HAP-1 (cell line): ENCODE measurements at regions not wholly inside any gene's neighbourhood (a gene's known extent, or its start where the extent isn't known, plus 50 kb on each side); places are given as distances from the start of the nearest gene placed in this dataset.

Source experiments
- DNase-seq, 2 experiments: peaks; one replicate each; pipeline ENCODE4 v3.0.0-alpha.2; 2016 to 2020; ENCODE audit warnings: low spot score in 2 of 2
- H3K27me3 ChIP-seq: fragments of 250-450 bp; sonication (Bioruptor Pico); 2 replicates; pipeline ENCODE4 v1.5.1; 2020; ENCODE audit warnings: low read depth, mild to moderate bottlenecking, moderate library complexity
- H3K36me3 ChIP-seq: fragments of 250-450 bp; sonication (Bioruptor Pico); replicated peaks from 2 replicates; pipeline ENCODE4 v1.5.1; 2020; ENCODE audit warnings: mild to moderate bottlenecking
- H3K4me1 ChIP-seq: fragments of 250-450 bp; sonication (Bioruptor Pico); 2 replicates; pipeline ENCODE4 v1.5.1; 2020; ENCODE audit warnings: mild to moderate bottlenecking
- H3K4me3 ChIP-seq: fragments of 250-450 bp; sonication (Bioruptor Pico); 2 replicates; pipeline ENCODE4 v1.5.1; 2020; ENCODE audit warnings: mild to moderate bottlenecking, moderate library complexity
- H3K9me3 ChIP-seq: fragments of 250-450 bp; sonication (Bioruptor Pico); 2 replicates; pipeline ENCODE4 v1.5.1; 2020; ENCODE audit warnings: mild to moderate bottlenecking, moderate library complexity
- in situ Hi-C: fragments of 300-500 bp; cut with MboI; formaldehyde crosslinking; loops from 3 replicates; pipeline ENCODE4 v1.14.3; 2020; ENCODE audit warnings: low sequenced_read_pairs, inconsistent platforms, mixed read lengths

GRCh38 chr12:89950421-89950820, 241.8 kb upstream of the ATP2B1 start:
- in situ Hi-C loops, result no loop called here
- Histone ChIP-seq H3K4me3 (no peak overlapping the region), H3K27me3 (no peaks in the 10 kb centered on the region)

GRCh38 chr12:89949457-89950195, 241.0 kb upstream of the ATP2B1 start:
- H3K4me3 ChIP-seq, result no peak overlapping the region
- no peaks in the 10 kb centered on the region for H3K9me3 ChIP-seq
- DNase-seq, result no peak
- in situ Hi-C loops, result no loop called here
- H3K27me3 ChIP-seq, result no peaks in the 10 kb centered on the region
- peaks cover 6% of the 10 kb centered on the region for H3K4me1 ChIP-seq
- no peaks in the 10 kb centered on the region for H3K36me3 ChIP-seq

More at GRCh38 chr12:89950421-89950820, 241.8 kb upstream of the ATP2B1 start:
- peaks cover 6% of the 10 kb centered on the region for H3K4me1 ChIP-seq
- no peaks in the 10 kb centered on the region for H3K36me3 ChIP-seq
- no peak for DNase-seq
- H3K9me3 ChIP-seq, result no peaks in the 10 kb centered on the region

GRCh38 chr12:89948271-89949175, 239.9 kb upstream of the ATP2B1 start:
- Histone ChIP-seq H3K4me1 (peaks cover 6% of the 10 kb centered on the region), H3K27me3 (no peaks in the 10 kb centered on the region), H3K9me3 (no peaks in the 10 kb centered on the region), H3K36me3 (no peaks in the 10 kb centered on the region), H3K4me3 (no peak overlapping the region)
- no peak for DNase-seq
- in situ Hi-C loops, result no loop called here

DNA sequence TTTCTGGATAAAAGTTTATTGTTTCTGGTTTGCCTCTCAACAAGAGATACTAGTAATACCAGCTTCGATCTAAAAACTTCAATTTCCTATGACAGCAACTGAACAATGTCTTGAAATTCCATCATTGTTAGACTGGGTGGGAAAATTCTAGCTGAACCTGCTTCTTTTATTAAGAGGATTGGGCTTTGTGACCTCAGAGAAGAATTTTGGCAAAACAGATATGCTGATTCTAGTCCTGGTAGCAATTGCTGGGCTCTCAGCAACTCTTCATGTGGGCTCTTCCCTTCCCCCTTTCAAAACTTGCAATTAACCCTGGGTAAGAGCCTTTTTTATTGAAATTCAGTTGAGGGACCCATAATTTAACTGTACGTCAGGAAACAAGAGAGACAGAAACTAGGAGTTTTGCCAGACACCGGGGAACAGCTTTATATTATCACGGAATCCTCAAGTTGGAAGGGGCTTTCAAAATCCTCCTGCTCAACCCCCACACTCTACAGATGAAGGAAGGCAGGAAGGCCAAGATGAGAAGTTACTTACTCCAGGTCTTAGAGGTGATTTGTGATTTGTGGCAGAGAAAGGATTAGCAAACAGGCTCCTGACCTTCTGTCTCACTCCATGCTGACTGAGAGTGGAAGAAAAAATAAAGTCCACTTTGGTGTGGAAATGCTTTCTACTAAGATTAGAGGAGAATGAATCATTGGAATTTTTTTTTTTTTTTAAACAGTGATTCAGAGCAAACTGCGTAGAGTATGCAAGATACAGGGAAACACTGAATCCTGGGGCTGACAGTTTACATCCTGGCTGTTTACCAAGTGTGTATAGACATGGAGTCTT, 239.0 kb upstream of the ATP2B1 start:
- no peaks in the 10 kb centered on the region for H3K27me3 ChIP-seq
- H3K4me1 ChIP-seq, result peaks cover 6% of the 10 kb centered on the region
- H3K36me3 ChIP-seq, result no peaks in the 10 kb centered on the region
- H3K4me3 ChIP-seq, result no peak overlapping the region
- H3K9me3 ChIP-seq, result no peaks in the 10 kb centered on the region
- DNase-seq, result peak; percentile 35 to 63
- in situ Hi-C loops, result no loop called here

- in situ Hi-C loops, result no loop called here
Measured at GRCh38 chr12:89946518-89947135, 238.0 kb upstream of the ATP2B1 start.

DNA sequence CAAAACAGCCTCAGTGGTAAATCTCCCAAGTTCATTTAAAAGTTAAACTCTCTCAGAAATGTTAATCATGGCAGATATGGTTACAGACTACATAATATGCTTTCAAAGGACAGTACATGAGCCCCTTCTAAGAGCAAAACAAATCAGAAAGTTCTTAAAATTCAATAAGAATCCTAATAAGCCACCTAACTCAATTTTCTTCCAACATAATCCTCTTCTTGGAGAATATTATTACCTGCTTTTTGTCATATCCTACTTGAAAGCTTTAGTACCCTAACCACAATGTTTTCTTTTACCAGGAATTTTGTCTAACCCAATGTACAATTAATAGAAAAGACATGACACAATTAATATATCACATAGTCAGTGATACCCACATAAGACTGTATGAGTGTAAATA, 236.5 kb upstream of the ATP2B1 start:
- in situ Hi-C loops, result no loop called here
- peaks cover 6% of the 10 kb centered on the region for H3K4me1 ChIP-seq
- H3K4me3 ChIP-seq, result no peak overlapping the region
- H3K27me3 ChIP-seq, result no peaks in the 10 kb centered on the region
- DNase-seq, result no peak
- no peaks in the 10 kb centered on the region for H3K36me3 ChIP-seq
- no peaks in the 10 kb centered on the region for H3K9me3 ChIP-seq

More at GRCh38 chr12:89946518-89947135, 238.0 kb upstream of the ATP2B1 start:
- Histone ChIP-seq H3K9me3 (no peaks in the 10 kb centered on the region), H3K4me3 (no peak overlapping the region), H3K36me3 (no peaks in the 10 kb centered on the region), H3K27me3 (no peaks in the 10 kb centered on the region), H3K4me1 (peaks cover 6% of the 10 kb centered on the region)
- DNase-seq, result no peak

DNA sequence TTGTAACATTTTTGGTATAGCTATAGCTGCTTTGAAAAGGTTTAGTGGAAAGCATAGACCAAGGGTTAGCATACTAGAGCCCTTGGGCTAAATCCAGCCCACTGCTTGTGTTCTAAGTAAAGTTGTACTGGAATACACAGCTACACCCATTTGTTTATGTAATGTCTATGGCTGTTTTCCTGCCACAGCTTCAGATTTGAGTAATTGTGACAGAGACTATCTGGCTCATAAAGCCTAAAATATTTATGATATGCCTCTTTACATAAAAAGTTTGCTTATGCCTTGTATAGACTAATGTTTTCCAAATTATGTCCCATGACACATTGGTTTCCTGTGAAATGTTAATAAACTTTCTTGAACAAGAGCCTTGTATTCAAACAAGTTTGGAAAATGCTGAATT, 234.8 kb upstream of the ATP2B1 start:
- in situ Hi-C loops, result no loop called here
- no peak for DNase-seq
- Histone ChIP-seq H3K9me3 (no peaks in the 10 kb centered on the region), H3K4me3 (no peak overlapping the region), H3K36me3 (no peaks in the 10 kb centered on the region), H3K4me1 (peaks cover 6% of the 10 kb centered on the region), H3K27me3 (no peaks in the 10 kb centered on the region)

DNA sequence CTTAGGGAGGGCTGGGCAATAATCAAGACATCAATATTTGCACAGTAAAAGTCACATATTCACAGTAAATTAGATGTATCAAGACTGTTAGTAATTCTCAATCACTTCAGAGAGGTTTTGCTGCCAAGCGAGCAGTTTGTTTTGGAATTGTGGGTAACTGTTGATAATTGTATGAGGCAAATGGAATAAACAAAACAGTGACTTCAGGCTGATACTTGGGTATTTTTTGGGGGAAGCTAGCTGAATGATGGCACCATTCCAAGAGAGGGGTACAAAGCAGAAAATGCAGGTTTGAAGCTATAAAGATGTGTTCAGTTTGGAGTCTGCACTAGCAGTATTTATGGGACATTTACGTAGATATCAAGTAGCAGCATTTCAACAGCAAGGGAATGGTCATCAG, 232.8 kb upstream of the ATP2B1 start:
- Histone ChIP-seq H3K27me3 (no peaks in the 10 kb centered on the region), H3K4me3 (no peak overlapping the region), H3K9me3 (no peaks in the 10 kb centered on the region), H3K4me1 (no peaks in the 10 kb centered on the region), H3K36me3 (no peaks in the 10 kb centered on the region)
- in situ Hi-C loops, result no loop called here
- no peak for DNase-seq

- in situ Hi-C loops, result no loop called here
- Histone ChIP-seq H3K27me3 (no peaks in the 10 kb centered on the region), H3K9me3 (no peaks in the 10 kb centered on the region), H3K36me3 (no peaks in the 10 kb centered on the region), H3K4me3 (no peak overlapping the region), H3K4me1 (no peaks in the 10 kb centered on the region)
- no peak for DNase-seq
Measured at GRCh38 chr12:89939522-89940215, 231.0 kb upstream of the ATP2B1 start.

DNA sequence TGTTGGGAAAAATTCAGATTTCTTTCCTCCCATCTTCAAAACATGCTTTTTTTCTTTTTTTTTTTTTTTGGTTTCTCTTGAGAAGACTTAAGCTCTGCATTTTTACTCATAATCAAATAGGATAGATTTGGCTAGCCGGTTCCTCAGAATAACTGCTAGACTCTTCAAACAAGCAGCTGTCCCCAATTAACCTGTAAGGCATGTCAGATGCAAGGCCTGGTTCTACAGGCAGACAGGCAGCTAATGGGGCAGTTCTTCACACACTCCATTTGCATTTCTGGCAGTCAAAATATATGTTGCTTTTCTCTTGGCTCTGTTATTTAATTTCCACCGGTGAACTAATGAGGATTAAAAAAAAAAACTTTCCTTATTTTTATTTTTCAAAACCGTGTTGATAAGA, 228.0 kb upstream of the ATP2B1 start:
- no peak for DNase-seq
- peaks cover 4% of the 10 kb centered on the region for H3K4me1 ChIP-seq
- in situ Hi-C loops, result no loop called here

DNA sequence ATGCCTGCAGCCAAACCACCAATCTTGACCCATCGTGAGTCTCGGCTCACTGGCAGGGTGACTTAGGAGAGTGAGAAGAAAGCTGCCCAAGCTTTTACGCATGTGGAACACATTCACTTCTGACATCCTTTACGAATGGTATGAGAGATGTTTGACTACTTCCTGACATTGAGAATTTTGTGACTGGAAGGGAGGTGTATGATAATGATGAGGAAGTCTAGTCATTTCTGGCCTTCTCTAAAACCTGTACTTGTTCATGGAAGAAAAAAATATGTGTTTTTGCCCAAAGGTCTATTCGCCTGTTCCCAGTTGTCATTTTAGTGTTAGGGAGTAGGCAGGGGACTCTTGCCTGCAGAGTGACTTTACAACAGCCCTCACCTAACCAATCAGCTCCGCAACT, 227.2 kb upstream of the ATP2B1 start:
- no peaks in the 10 kb centered on the region for H3K27me3 ChIP-seq
- in situ Hi-C loops, result no loop called here
- no peak overlapping the region for H3K4me3 ChIP-seq
- DNase-seq, result no peak
- peaks cover 10% of the 10 kb centered on the region for H3K4me1 ChIP-seq
- no peaks in the 10 kb centered on the region for H3K36me3 ChIP-seq
- H3K9me3 ChIP-seq, result no peaks in the 10 kb centered on the region

More for the DNA sequence above, 228.0 kb upstream of the ATP2B1 start:
- Histone ChIP-seq H3K27me3 (no peaks in the 10 kb centered on the region), H3K36me3 (no peaks in the 10 kb centered on the region), H3K9me3 (no peaks in the 10 kb centered on the region), H3K4me3 (no peak overlapping the region)

DNA sequence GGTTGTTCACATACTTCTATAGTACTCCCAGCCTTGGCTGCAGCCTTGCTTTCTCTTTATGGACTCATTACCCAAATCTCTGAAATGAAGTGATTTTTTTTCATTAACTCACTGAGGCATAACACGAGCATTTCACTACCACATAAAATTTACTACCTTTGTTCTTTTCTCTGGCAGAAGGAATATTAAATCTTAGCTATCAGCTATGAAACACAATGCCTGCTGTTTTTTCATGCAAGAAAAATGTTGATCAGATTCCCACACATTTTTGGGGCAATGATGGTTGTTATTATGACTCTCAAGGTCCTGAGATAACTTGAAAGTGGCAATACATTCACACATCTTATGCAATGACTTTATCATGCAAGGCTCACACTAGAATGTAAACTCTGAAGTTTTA, 225.3 kb upstream of the ATP2B1 start:
- DNase-seq, result no peak
- Histone ChIP-seq H3K9me3 (no peaks in the 10 kb centered on the region), H3K4me1 (peaks cover 10% of the 10 kb centered on the region), H3K27me3 (no peaks in the 10 kb centered on the region), H3K4me3 (no peak overlapping the region), H3K36me3 (no peaks in the 10 kb centered on the region)
- in situ Hi-C loops, result no loop called here

GRCh38 chr12:89932954-89933353, 224.3 kb upstream of the ATP2B1 start:
- Histone ChIP-seq H3K9me3 (no peaks in the 10 kb centered on the region), H3K27me3 (no peaks in the 10 kb centered on the region), H3K4me3 (no peak overlapping the region), H3K4me1 (peaks cover 10% of the 10 kb centered on the region), H3K36me3 (no peaks in the 10 kb centered on the region)
- in situ Hi-C loops, result no loop called here
- DNase-seq, result no peak
